Spleen (tissue), 11 donors: ENCODE measurements at regions not wholly inside any gene's neighbourhood (a gene's known extent, or its start where the extent isn't known, plus 50 kb on each side); places are given as distances from the start of the nearest gene placed in this dataset.

Experiments
- DNase-seq: peaks from one replicate; pipeline ENCODE4 v3.0.0-alpha.2; 2020
- H3K27ac ChIP-seq, 8 donors: fragments of 200-600 bp; sonication (generic) in 7 of 8; 1 replicate in 4 of 8; 2 replicates in 4 of 8; pipeline versions ENCODE4 v1.5.0 to v1.8.0; 2016 to 2021; ENCODE audit warnings: inconsistent platforms in 4 of 8, mild to moderate bottlenecking in 4 of 8, moderate library complexity in 1 of 8
- H3K27me3 ChIP-seq, 7 donors: fragments of 200-600 bp; sonication (generic) in 6 of 7; replicated peaks in 1 of 7; 1 replicate in 4 of 7; 2 replicates in 3 of 7; pipeline versions ENCODE4 v1.5.0 to v1.8.0; 2016 to 2021; ENCODE audit warnings: inconsistent platforms in 3 of 7, mild to moderate bottlenecking in 1 of 7
- H3K36me3 ChIP-seq, 6 donors: fragments of 200-600 bp; sonication (generic) in 5 of 6; 1 replicate in 4 of 6; 2 replicates in 2 of 6; pipeline versions ENCODE4 v1.5.0 to v1.8.0; 2016 to 2021; ENCODE audit warnings: inconsistent platforms in 2 of 6
- H3K4me1 ChIP-seq, 6 donors: fragments of 200-600 bp; sonication (generic) in 5 of 6; 1 replicate in 3 of 6; 2 replicates in 3 of 6; pipeline versions ENCODE4 v1.5.0 to v1.8.0; 2016 to 2021; ENCODE audit warnings: inconsistent platforms in 3 of 6
- H3K4me3 ChIP-seq, 8 donors: fragments of 200-600 bp; sonication (generic) in 7 of 8; 1 replicate in 4 of 8; 2 replicates in 4 of 8; pipeline versions ENCODE4 v1.5.0 to v1.8.0; 2016 to 2021; ENCODE audit warnings: inconsistent platforms in 4 of 8, mild to moderate bottlenecking in 4 of 8, moderate library complexity in 2 of 8
- H3K9me3 ChIP-seq, 8 donors: fragments of 200-600 bp; sonication (generic) in 7 of 8; 1 replicate in 4 of 8; 2 replicates in 4 of 8; pipeline versions ENCODE4 v1.5.0 to v1.8.0; 2016 to 2021; ENCODE audit warnings: inconsistent platforms in 4 of 8
- POLR2A ChIP-seq, 3 donors: fragments of 450-650 bp; IDR thresholded peaks; one replicate each; pipeline ENCODE4 v1.5.1; 2017; ENCODE audit warnings: antibody characterized with exemption in 3 of 3, mild to moderate bottlenecking in 1 of 3
- POLR2AphosphoS5 ChIP-seq, 3 donors: sonication (generic); formaldehyde crosslinking; IDR thresholded peaks; one replicate each; pipeline ENCODE4 v1.5.1; 2017; ENCODE audit warnings: antibody characterized with exemption in 3 of 3
- WGBS, 5 donors: extraction: QIAGEN DNeasy Blood & Tissue Kit in 3 of 5; methylation state at CpG; one replicate each; pipeline versions ENCODE4 v1.1.5 to v1.1.7; 2013 to 2018; 5-methylcytosine and 5-hydroxymethylcytosine counted together
- intact Hi-C: fragments of 100-400 bp; cut with DNase I; formaldehyde crosslinking; loops from one replicate; pipeline ENCODE4 v1.15.0; 2023; ENCODE audit warnings: low total_unique reads
- TF ChIP-seq, protein P1 (sequence below), 11 experiments: fragments of 200-600 bp in 7 of 11; fragments of 450-650 bp in 4 of 11; sonication (generic) in 4 of 11; IDR thresholded peaks in 8 of 11; conservative IDR thresholded peaks in 3 of 11; 1 replicate in 7 of 11; 2 replicates in 4 of 11; pipeline versions ENCODE4 v1.4.0 to v1.8.0; 2016 to 2021; ENCODE audit warnings: antibody characterized with exemption in 11 of 11, inconsistent platforms in 4 of 11, mild to moderate bottlenecking in 1 of 11
- donor health status: healthy with polysubstance abuse.
- donor health status: DM: no; HTN: no; CAD: no; lungs with moderate emphysema.
- donor health status: DM: no; HTN: no; CAD: no.
- donor health status: Bipolar disorder and iron deficiency.
- donor health status: healthy.
- donor health status: DM: no; HTN: no; CAD: no.
- donor health status: DM: yes; HTN: yes; CAD: no.

DNA sequence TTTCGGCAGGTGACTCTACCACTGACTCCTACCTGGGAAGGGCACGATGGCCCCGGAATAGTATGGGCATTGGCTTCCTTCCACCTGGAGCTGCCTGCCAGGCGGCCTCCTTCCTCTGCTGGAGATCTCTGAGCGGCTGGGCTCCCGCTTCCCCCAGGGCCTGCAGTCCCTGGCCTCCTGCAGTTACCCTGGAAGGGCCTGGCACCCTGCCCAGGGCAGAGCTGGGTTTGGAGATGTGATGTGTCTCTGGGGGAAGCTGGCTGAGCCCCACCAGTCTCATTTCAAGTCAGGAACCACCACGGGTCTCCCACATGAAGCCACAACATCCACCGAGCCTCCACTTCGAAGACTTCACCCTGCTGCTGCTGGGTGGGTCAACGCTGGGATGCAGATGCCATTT, 97.9 kb downstream of the IRF8 start:
- H3K9me3 ChIP-seq, result no peaks in the 10 kb centered on the region
- no peak overlapping the region for H3K27ac ChIP-seq
- no peaks in the 10 kb centered on the region for H3K36me3 ChIP-seq
- intact Hi-C loops, result no loop called here
- H3K4me1 ChIP-seq, result peaks cover 0 to 84% (median 32%) of the 10 kb centered on the region in 6 donors
- DNase-seq, result no peak
- no peaks in the 10 kb centered on the region for H3K27me3 ChIP-seq
- H3K4me3 ChIP-seq, result no peak overlapping the region
- WGBS, 5 donors, result 76 to 86% (median 83%) methylated on average over 10 of the region's 10 CpGs
- TF ChIP-seq POLR2AphosphoS5 (IDR thresholded peaks at IDR 0.05) (no peak), POLR2A (IDR thresholded peaks at IDR 0.05) (no peak)
- TF ChIP-seq, protein P1, sequence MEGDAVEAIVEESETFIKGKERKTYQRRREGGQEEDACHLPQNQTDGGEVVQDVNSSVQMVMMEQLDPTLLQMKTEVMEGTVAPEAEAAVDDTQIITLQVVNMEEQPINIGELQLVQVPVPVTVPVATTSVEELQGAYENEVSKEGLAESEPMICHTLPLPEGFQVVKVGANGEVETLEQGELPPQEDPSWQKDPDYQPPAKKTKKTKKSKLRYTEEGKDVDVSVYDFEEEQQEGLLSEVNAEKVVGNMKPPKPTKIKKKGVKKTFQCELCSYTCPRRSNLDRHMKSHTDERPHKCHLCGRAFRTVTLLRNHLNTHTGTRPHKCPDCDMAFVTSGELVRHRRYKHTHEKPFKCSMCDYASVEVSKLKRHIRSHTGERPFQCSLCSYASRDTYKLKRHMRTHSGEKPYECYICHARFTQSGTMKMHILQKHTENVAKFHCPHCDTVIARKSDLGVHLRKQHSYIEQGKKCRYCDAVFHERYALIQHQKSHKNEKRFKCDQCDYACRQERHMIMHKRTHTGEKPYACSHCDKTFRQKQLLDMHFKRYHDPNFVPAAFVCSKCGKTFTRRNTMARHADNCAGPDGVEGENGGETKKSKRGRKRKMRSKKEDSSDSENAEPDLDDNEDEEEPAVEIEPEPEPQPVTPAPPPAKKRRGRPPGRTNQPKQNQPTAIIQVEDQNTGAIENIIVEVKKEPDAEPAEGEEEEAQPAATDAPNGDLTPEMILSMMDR (IDR thresholded peaks at IDR 0.05 in 8 of 11, conservative IDR thresholded peaks at IDR 0.05 in 3 of 11), result no peak

DNA sequence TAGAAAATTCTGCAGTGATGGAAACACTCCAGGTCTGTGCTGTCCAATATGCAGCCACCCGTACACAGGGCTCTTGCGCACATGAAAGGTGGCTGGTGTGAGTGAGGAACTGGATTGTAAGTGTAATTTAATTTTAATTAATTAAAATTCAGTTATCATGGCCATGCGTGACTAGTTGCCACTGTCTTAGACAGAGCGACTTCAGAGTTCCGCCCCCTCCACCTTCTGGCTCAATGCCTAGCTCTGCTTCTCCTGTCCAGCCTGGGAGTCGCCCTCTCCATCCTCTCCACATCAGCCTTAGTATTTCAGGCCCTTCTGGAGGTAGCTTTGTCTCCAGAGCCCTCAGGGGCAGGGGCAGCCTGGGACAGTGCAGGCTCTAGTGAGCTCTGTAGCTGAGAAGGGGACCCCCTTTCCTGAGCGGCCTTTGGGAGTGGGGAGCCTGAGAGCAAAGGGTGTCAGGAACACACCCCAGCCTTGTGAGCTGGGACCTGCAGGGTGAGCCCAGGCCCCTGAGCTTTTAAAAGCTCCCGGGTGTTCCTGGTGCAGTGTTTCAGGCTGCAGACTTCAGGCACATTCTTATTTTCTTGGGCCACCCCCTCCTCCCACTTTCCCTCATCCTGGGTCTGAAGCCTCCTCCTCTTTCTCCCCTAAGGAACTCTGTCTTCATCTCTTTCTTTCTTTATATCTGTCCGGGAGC, 99.4 kb downstream of the IRF8 start:
- 79 to 92% (median 88%) methylated on average over 9 of the region's 9 CpGs for WGBS, 5 donors
- intact Hi-C loops, result no loop called here
- no peak for DNase-seq

DNA sequence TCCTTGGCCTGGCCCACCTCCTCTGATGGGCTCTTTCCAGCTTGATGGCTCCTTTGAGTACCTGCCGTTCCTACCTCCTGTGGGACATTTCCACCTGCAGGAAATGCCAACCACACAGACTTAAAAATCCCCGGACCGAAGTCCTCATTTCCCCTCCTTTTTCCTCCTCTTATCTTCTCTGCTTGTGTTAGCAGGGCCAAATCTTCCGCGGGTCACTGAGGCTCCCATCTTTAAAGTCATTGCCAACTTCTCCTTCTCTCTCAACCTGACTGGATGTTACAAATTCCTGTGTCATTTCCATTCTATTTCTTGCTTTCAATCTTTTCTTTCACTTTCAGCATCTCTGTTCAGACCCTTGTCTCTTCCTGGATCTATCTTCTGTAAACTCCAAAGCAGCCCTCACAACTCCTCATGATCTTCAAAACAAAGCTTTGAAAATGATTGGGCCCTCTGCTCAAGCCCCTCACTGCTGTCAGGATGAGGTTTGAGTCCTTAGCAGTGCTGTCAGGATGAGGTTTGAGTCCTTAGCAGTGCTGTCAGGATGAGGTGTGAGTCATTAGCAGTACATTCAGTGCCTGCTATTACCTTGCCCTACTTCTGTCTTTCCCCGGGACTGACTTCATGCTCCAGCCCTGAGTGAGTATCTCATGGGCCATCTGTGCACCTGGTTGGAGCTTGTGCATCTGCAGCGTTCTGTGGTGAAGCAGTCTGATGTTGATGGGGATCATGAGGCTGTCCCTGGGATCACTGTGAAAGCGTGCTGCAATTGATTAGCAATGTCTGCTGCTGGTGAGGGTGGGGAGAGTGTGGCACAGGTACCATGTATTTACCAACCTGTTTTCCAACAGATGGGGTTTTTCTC, 100.1 kb downstream of the IRF8 start:
- TF ChIP-seq POLR2A (IDR thresholded peaks at IDR 0.05) (no peak), POLR2AphosphoS5 (IDR thresholded peaks at IDR 0.05) (no peak)
- TF ChIP-seq, protein P1 (IDR thresholded peaks at IDR 0.05 in 8 of 11, conservative IDR thresholded peaks at IDR 0.05 in 3 of 11), result no peak
- intact Hi-C loops, result no loop called here
- Histone ChIP-seq H3K36me3 (no peaks in the 10 kb centered on the region), H3K27ac (peak overlapping the region in 2 of 8 donors; percentile 6), H3K27me3 (no peaks in the 10 kb centered on the region), H3K4me1 (peaks cover 0 to 73% (median 35%) of the 10 kb centered on the region in 6 donors), H3K9me3 (no peaks in the 10 kb centered on the region), H3K4me3 (no peak overlapping the region)
- 49 to 63% (median 53%) methylated on average over 8 of the region's 8 CpGs for WGBS, 5 donors
- no peak for DNase-seq

More for the DNA sequence above, 99.4 kb downstream of the IRF8 start:
- H3K27ac ChIP-seq, result peak overlapping the region in 1 of 8 donors; percentile 6
- no peak for TF ChIP-seq POLR2A (IDR thresholded peaks at IDR 0.05)
- TF ChIP-seq, protein P1 (IDR thresholded peaks at IDR 0.05 in 8 of 11, conservative IDR thresholded peaks at IDR 0.05 in 3 of 11), result no peak
- TF ChIP-seq POLR2AphosphoS5 (IDR thresholded peaks at IDR 0.05), result no peak
- H3K27me3 ChIP-seq, result no peaks in the 10 kb centered on the region
- H3K36me3 ChIP-seq, result no peaks in the 10 kb centered on the region
- peaks cover 0 to 81% (median 35%) of the 10 kb centered on the region in 6 donors for H3K4me1 ChIP-seq
- H3K4me3 ChIP-seq, result no peak overlapping the region
- H3K9me3 ChIP-seq, result no peaks in the 10 kb centered on the region

DNA sequence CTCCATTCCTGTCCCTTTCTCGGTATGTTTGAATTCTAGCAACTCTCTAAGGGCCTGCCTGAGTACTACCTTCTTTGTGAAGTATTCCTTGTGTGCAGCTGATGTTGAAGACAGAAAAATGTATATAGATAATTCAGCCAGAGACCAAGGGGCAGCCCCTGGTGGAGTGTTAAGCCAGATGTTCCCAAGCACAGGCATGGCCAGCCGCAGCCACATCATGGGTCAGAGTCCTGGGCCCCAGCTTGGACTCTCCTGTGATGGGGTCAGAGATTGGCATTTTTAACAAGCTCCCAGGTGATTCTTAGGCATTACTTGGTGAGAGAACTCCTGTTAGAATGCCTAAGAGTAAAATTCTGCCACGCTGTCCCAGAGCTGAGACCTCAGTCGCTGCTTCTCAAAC, 100.8 kb downstream of the IRF8 start:
- intact Hi-C loops, result no loop called here
- Histone ChIP-seq H3K27me3 (no peaks in the 10 kb centered on the region), H3K27ac (peak overlapping the region in 1 of 8 donors; percentile 6), H3K9me3 (no peaks in the 10 kb centered on the region), H3K36me3 (no peaks in the 10 kb centered on the region), H3K4me3 (no peak overlapping the region), H3K4me1 (peaks cover 0 to 66% (median 34%) of the 10 kb centered on the region in 6 donors)
- TF ChIP-seq, protein P1 (IDR thresholded peaks at IDR 0.05 in 8 of 11, conservative IDR thresholded peaks at IDR 0.05 in 3 of 11), result no peak
- TF ChIP-seq POLR2A (IDR thresholded peaks at IDR 0.05) (no peak), POLR2AphosphoS5 (IDR thresholded peaks at IDR 0.05) (no peak)
- WGBS, 5 donors, result 92 to 98% (median 97%) methylated on average over 4 of the region's 4 CpGs
- no peak for DNase-seq
